PC-9 (cell line): ENCODE measurements at regions not wholly inside any gene's neighbourhood (a gene's known extent, or its start where the extent isn't known, plus 50 kb on each side); places are given as distances from the start of the nearest gene placed in this dataset.

ENCODE experiments used
- CTCF ChIP-seq: fragments of 200-600 bp; sonication (generic); conservative IDR thresholded peaks from 2 replicates; pipeline ENCODE4 v1.6.1; 2017; ENCODE audit warnings: mixed run types, antibody characterized with exemption, mild to moderate bottlenecking, moderate library complexity
- EZH2 ChIP-seq: fragments of 200-600 bp; sonication (generic); IDR thresholded peaks from 2 replicates; pipeline ENCODE4 v1.8.0; 2017; ENCODE audit warnings: antibody characterized with exemption, low read depth

- no peak for TF ChIP-seq CTCF
- TF ChIP-seq EZH2: no peak
Measured at GRCh38 chr2:155944218-155944617, 388.3 kb downstream of the NR4A2 start.
